ENCODE measurements at regions not wholly inside any gene's neighbourhood (a gene's known extent, or its start where the extent isn't known, plus 50 kb on each side); places are given as distances from the start of the nearest gene placed in this dataset.
A peak's percentile ranks its signal among the peaks of the same experiment; 100 is the strongest.
"Not testable (repeated sequence)": the region's sequence is repeated elsewhere in the genome, so short reads cannot be mapped to it uniquely, and the experiment has no call there.

DNA sequence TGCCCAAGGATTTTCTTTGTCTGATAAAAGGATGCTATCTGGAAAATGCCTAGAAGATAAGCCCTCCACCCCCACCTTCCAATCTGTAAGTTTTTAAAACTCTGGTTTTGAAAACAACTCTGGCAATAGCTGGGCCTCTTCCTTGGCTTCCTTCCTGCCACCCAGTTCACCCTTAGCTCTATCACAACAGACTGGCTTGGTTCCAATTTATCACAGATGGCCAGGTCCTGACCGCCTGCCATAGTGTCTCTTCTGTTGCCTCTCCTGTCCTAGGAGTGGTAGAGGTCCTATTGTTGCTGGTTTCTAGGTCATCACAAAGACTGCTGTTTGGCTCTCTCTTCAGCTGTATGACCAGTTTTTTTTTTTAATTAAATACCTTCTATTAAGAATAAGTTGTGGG is 1727.9 kb upstream of the SLC39A10 start:
- no peak for DNase-seq

GRCh38 chr2:193907561-193907960 is 1712.8 kb upstream of the TMEFF2 start:
- DNase-seq: peak; percentile 56 to 65

DNA sequence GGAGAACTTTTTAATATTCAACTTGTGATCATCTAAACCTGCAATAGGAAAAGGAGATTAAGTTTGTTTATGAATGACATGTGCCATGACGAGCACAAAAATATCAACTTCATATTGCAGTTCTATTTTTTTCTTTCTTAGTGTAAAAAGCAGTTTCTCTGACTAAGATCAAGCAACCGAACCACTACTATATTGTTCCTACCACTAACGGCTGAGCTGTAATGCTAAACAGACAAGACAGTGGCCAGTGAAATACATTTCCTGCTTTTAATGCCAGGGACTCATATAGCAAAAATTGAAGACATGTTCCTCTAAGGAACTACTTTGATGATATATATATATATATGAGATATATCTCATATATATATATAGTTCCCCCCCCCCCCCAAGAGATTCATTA is 1705.6 kb upstream of the TMEFF2 start:
- DNase-seq: no peak

DNA sequence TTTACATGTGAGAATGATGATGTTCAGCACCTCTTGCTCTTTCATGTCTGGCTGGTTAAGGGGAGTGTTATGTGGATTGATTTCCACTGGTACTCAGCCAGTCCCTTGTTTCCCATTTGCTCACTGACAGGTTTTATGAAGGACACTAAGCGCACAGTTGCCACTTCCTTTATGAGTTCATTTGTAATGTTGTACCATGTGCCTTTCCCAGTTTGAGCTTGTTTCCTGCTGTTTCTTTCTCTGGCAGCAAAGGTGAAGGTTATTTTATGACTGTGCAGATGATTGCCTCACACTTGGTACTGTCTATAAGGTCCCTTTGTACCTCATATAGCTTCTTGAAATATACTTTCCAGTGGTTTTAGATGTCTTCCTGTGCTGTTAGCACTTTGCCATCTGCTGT is 1700.5 kb upstream of the TMEFF2 start:
- no peak for DNase-seq

- DNase-seq: no peak
Measured at GRCh38 chr2:193894081-193894480, 1699.3 kb upstream of the TMEFF2 start.

- DNase-seq: no peak
Measured at GRCh38 chr2:193891023-193891422, 1696.3 kb upstream of the TMEFF2 start.

GRCh38 chr2:193885419-193885818 is 1690.7 kb upstream of the TMEFF2 start:
- no peak for DNase-seq

- DNase-seq: no peak
Measured at GRCh38 chr2:193883820-193884219, 1689.1 kb upstream of the TMEFF2 start.

- DNase-seq: no peak
Measured at GRCh38 chr2:193876980-193877379, 1682.2 kb upstream of the TMEFF2 start.

DNA sequence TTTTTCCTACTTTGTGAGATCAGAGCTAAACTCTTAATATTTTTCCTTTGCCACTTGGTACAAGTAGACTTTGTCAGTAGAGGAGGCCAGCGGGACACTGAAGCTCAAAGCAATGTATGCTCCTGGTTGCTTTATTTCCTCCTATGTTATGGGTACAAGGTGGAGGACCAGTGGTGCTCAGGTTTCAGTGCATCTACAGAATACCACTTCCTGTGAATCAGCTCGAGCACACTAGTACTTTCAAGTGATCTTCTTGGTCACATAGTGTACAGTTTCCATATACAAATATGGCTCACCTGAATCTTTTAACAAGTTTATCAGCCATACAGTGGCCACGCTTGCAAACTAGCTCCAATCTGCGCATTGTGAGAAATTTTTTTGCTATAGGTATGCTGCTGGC is 1674.8 kb upstream of the TMEFF2 start:
- DNase-seq: no peak

- no peak for DNase-seq
Measured at GRCh38 chr2:193868833-193869232, 1674.1 kb upstream of the TMEFF2 start.

DNA sequence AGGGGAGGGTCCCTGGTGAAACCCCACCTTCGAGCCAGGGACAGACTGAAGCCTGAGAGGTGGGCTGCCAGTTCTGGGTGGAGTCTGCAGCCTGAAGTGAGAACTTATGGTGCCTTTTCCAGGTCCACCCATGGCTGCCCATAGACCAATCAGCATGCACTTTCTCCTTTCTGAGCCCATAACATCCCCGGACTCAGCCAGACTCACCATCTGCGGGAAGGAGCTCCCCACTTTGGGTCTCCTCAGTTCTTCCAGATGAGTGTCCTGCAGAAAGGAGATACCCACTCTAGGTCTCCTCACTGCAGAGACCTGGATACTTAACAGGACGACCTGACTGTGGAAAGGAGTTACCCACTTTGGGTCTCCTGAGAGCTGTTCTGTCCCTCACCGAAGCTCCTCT is 1673.4 kb upstream of the TMEFF2 start:
- DNase-seq: no peak

- no peak for DNase-seq
Measured at GRCh38 chr2:193867454-193867853, 1672.7 kb upstream of the TMEFF2 start.

GRCh38 chr2:193861557-193861956 is 1666.8 kb upstream of the TMEFF2 start:
- DNase-seq: no peak

DNA sequence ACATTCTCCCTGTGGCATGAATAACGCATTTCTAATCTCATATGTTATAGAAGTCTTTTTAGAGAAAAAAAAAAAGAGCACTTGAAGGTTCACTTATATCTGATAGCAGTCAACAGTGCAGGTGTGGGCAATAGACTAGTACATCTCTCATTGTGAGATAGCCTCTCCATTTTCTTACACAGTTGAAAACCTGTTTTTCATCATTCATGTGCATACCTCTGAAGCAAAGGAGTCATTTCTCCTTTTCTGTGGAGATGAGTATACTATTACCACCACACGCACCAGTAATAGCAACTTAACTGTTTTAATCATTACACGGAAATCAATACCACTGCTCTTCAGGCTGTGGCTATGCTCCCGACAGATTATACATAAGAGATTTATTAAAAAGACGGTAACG is 1653.3 kb upstream of the TMEFF2 start:
- no peak for DNase-seq

DNA sequence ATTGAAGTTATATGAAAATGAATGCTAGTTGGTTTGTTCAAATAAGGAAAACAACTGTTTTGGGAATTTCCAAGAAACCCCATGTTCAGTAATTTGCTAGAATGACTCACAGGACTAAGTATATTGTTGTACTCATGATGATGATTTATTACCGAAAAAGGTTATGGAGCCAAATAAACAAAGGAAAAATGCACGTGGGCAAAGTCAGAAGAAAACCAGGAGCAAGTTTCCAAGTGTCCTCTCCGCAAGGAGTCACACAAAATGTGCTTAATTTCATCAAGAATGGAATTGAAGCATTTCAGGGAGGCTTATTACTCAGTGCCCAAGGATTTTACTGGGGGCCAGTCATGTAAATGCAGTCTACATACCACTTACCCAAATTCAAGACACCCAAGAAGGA is 1652.4 kb upstream of the TMEFF2 start:
- no peak for DNase-seq

GRCh38 chr2:193845604-193846003 is 1650.9 kb upstream of the TMEFF2 start:
- no peak for DNase-seq

DNA sequence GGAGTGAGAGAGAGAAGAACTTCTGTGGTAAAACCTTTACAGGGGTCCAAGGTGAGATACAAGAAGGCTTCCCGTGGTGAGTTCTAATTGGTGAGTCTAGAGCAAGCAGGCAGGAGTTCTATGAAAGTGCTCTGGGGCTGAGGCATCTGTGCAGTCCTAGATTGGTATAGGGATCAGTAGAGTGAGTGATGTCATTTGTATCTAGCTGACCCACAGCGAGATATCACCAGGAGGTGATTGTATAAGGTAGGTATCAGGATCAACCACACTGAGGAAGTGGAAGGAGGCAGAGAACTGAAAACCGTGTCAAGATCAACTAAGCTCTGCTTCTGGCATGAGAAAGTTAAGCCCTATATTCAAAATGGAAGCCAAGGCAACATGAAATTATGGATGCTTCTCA is 1648.9 kb upstream of the TMEFF2 start:
- DNase-seq: no peak

DNA sequence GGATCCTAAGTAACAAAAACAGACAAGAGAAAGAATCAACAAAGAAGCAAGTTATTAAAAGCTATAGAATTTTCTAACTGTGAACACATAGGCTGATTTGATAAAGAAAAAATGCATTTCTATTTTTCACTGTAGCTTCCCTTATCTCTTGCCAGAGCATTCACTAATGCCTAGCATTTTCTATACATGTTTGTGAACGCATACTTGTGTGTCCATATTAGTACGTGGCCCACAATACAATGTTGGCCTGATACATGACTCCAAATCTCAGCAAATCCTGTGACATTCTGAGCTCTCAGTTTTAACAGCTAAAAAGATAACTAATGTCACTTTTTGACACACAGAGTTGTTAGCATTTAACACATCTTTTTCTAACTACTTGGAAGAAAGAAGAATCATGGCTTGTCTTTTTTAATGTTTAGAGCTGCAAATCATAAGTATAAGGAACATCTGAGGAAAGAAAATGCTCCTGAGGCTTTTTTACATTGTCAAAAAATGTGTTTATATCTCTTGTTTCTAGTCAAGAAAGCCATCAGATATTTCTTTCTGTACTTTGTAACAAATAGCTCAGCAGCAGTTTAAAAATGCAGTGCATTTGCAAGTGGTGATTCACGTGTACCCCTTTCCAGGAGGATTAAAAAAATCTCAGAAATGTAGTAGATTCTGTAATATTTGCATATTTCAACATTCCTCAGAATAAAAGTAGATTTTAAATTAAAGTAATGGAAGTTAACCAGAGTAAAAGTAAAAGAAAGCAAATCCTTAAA is 1646.8 kb upstream of the TMEFF2 start:
- no peak for DNase-seq

DNA sequence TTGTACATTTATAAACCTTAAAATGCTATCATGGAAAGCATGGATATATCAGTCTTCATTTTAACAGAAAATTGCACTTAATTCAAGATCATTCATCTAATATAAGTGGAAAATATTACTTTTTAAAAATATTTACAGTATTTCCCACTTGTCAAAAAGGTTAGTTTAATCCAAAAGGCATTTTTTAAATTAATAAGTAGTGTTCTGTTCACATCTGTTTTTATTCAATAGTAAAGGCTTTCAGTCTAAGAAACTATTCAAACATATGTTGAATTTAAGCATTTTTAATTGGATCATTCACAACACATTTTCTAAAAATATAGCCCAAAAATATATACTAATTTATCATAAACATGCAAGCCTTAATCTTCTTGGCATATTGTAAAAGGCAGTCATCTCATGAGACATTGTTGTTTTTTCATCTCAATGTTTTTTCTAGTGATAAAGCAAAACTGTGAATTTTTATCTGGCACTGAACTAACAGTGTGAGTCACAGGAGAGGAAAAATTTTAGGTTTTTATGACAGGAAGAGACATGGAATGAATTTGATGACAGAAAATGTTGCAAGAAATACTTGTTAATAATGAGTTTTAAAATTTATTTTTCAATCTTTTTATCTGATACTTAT is 1642.5 kb upstream of the TMEFF2 start:
- DNase-seq: no peak

DNA sequence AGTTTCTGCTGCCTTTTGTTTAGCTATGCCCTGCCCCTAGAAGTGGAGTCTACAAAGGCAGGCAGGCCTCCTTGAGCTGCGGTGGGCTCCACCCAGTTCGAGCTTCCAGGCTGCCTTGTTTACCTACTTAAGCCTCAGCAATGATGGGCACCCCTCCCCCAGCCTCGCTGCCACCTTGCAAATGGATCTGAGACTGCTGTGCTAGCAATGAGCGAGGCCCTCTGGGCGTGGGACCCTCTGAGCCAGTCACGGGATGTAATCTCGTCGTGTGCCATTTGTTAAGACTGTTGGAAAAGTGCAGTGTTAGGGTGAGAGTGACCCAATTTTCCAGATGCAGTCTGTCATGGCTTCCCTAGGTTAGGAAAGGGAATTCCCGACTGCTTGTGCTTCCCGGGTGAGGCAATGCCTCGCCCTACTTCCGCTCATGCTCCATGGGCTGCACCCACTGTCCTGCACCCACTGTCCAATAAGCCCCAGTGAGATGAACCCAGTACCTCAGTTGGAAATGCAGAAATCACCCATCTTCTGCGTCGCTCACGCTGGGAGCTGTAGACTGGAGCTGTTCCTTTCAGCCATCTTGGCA is 1641.8 kb upstream of the TMEFF2 start:
- not testable (repeated sequence) for DNase-seq

DNA sequence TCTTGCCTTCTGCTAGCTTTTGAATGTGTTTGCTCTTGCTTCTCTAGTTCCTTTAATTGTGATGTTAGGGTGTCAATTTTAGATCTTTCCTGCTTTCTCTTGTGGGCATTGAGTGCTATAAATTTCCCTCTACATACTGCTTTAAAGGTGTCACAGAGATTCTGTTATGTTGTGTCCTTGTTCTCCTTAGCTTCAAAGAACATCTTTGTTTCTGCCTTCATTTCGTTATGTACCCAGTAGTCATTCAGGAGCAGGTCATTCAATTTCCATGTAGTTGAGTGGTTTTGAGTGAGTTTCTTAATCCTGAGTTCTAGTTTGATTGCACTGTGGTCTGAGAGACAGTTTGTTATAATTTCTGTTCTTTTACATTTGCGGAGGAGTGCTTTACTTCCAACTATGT is 1639.2 kb upstream of the TMEFF2 start:
- DNase-seq: not testable (repeated sequence)

DNA sequence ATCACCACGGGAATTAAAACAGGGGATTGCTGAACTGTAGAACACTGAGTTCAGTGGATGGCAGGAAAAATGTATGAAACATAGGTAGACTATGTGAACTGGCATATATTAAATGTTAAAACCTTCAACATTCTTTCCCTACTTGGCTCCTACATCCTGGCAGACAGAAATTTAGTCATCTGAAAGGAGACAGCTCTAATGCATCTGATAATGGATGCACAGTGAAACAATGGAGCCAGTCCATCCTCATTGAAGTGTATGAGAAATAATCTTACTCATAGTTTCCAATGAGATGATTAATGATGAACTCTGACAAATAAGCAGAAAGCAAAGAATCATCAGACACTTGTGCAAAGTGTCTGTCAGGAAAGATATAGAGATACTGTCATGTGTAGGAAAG is 1629.7 kb upstream of the TMEFF2 start:
- DNase-seq: no peak

DNA sequence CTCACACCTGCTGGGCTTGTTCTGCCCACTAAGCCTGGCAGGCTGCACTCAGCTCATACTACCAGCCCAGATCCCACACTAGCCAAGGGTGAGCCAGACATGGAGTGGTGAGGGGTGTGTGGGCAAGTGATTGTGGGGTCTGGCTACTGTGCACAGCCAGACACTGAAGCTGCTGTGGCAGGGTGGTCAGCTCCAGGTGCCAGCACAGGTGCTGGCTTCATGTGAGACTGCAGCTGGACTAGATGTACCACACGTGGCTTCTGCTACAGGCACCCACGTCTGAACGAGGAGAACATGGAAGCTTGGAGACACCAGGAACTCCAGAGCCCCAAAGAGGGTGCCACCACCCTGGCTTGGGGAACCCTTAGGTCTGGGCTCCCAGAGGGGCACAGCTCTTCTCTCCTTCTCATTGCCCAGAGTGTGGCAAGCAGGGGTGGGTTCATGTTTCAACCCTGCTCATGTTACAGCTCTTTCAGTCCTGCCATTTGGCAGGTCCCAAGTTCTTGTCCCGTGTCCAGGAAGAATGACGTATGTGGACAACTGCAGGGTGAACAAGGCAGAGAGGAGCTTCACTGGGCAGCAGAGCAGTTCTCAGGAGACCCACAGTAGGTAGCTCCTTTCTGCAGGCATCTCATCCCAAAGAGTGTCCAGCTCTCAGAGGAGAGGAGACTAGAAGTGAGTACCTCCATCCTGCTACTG is 1624.2 kb upstream of the TMEFF2 start:
- DNase-seq: no peak

Measured in inflammatory macrophage (primary cell).